HEK293T (cell line): ENCODE measurements at regions not wholly inside any gene's neighbourhood (a gene's known extent, or its start where the extent isn't known, plus 50 kb on each side); places are given as distances from the start of the nearest gene placed in this dataset.

ENCODE experiments used
- CTCF ChIA-PET: fragments of 350-600 bp; formaldehyde crosslinking; extraction: SDS; loops from one replicate; lab custom pipeline; 2021; ENCODE audit warnings: antibody characterized with exemption, inconsistent platforms; lab: Yijun Ruan, JAX
- POLR2A ChIA-PET: fragments of 350-600 bp; formaldehyde crosslinking; extraction: SDS; loops from one replicate; lab custom pipeline; 2020; ENCODE audit warnings: antibody characterized with exemption, inconsistent platforms; lab: Yijun Ruan, JAX
- DNase-seq: peaks from one replicate; pipeline ENCODE4 v3.0.0; 2012; ENCODE audit warnings: mixed read lengths; ENCODE audit errors: extremely low spot score
- ARNT ChIP-seq: fragments of 450-650 bp; IDR thresholded peaks from 2 replicates; pipeline ENCODE4 v1.6.1; 2017; ENCODE audit warnings: mild to moderate bottlenecking
- BHLHE40 ChIP-seq: fragments of 450-650 bp; IDR thresholded peaks from 2 replicates; pipeline ENCODE4 v1.6.1; 2016; ENCODE audit warnings: mild to moderate bottlenecking, moderate library complexity, borderline replicate concordance
- CTBP1 ChIP-seq: fragments of 450-650 bp; IDR thresholded peaks from 2 replicates; pipeline ENCODE4 v1.6.1; 2016; ENCODE audit warnings: borderline replicate concordance
- ELF4 ChIP-seq: fragments of 450-650 bp; IDR thresholded peaks from 2 replicates; pipeline ENCODE4 v1.6.1; 2017; ENCODE audit warnings: antibody characterized with exemption
- FOXA1 ChIP-seq: fragments of 450-650 bp; IDR thresholded peaks from 2 replicates; pipeline ENCODE4 v1.6.1; 2016; ENCODE audit warnings: mild to moderate bottlenecking
- FOXK2 ChIP-seq: fragments of 450-650 bp; IDR thresholded peaks from 2 replicates; pipeline ENCODE4 v1.6.1; 2016; ENCODE audit warnings: mild to moderate bottlenecking
- FOXM1 ChIP-seq: fragments of 450-650 bp; IDR thresholded peaks from 2 replicates; pipeline ENCODE4 v1.6.1; 2017; ENCODE audit warnings: mild to moderate bottlenecking, borderline replicate concordance
- HDGF ChIP-seq: fragments of 450-650 bp; IDR thresholded peaks from 2 replicates; pipeline ENCODE4 v1.6.1; 2017; ENCODE audit warnings: antibody characterized with exemption, borderline replicate concordance
- L3MBTL2 ChIP-seq: fragments of 450-650 bp; conservative IDR thresholded peaks from 2 replicates; pipeline ENCODE4 v1.6.1; 2016; ENCODE audit warnings: mild to moderate bottlenecking
- LEF1 ChIP-seq: fragments of 450-650 bp; IDR thresholded peaks from 2 replicates; pipeline ENCODE4 v1.6.1; 2017; ENCODE audit warnings: mild to moderate bottlenecking, borderline replicate concordance
- NFRKB ChIP-seq: fragments of 450-650 bp; IDR thresholded peaks from 2 replicates; pipeline ENCODE4 v1.6.1; 2016; ENCODE audit warnings: mild to moderate bottlenecking, moderate library complexity
- PKNOX1 ChIP-seq: fragments of 450-650 bp; IDR thresholded peaks from 2 replicates; pipeline ENCODE4 v1.6.1; 2016
- SP1 ChIP-seq: fragments of 450-650 bp; IDR thresholded peaks from 2 replicates; pipeline ENCODE4 v1.6.1; 2017
- SUZ12 ChIP-seq: fragments of 450-650 bp; IDR thresholded peaks from 2 replicates; pipeline ENCODE4 v1.6.1; 2016; ENCODE audit warnings: mild to moderate bottlenecking
- TARDBP ChIP-seq: fragments of 450-650 bp; IDR thresholded peaks from 2 replicates; pipeline ENCODE4 v1.6.1; 2016
- ZNF384 ChIP-seq: fragments of 450-650 bp; IDR thresholded peaks from 2 replicates; pipeline ENCODE4 v1.6.1; 2016

- TF ChIP-seq LEF1: no peak
- no peak for TF ChIP-seq ELF4
- TF ChIP-seq NFRKB: no peak
- no peak for TF ChIP-seq FOXM1
- no peak for TF ChIP-seq CTBP1
- no peak for TF ChIP-seq FOXK2
- no peak for TF ChIP-seq ARNT
- TF ChIP-seq SUZ12: no peak
- TF ChIP-seq SP1: no peak
- no peak for TF ChIP-seq ZNF384
- no peak for TF ChIP-seq FOXA1
- no peak for TF ChIP-seq PKNOX1
- TF ChIP-seq HDGF: no peak
- no peak for TF ChIP-seq L3MBTL2
- DNase-seq: no peak
- POLR2A ChIA-PET: no interaction called here
- CTCF ChIA-PET: no interaction called here
These were observed 323.0 kb upstream of the CPXCR1 start for GRCh38 chrX:88424071-88424470.

DNA sequence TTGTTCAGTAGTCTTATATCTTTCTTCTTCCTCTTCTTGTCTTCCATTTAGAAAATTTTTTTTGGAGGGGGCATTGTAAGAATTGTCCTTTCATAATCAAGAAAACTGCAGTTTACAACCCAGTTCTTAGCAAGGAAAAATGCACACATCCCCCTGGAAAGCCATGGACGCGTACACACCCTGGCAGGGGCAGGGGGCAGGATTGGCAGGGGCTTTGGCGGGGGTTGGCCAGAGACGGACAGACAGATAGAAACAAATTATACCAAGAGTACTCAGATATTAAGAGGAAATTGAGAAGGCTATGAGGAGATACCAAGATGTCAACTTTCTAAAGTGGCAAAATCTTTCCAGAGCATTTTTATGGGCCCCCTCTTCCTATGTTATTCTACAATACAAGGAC lies 322.5 kb upstream of the CPXCR1 start:
- no peak for DNase-seq
- TF ChIP-seq CTBP1 (no peak), ARNT (no peak)
- ChIA-PET POLR2A (no interaction called here), CTCF (no interaction called here)

GRCh38 chrX:88425739-88426138 lies 321.3 kb upstream of the CPXCR1 start:
- no peak for DNase-seq
- POLR2A ChIA-PET: no interaction called here
- CTCF ChIA-PET: no interaction called here
- TF ChIP-seq CTBP1 (no peak), PKNOX1 (no peak), TARDBP (no peak), FOXK2 (no peak), L3MBTL2 (no peak), FOXM1 (no peak), SUZ12 (no peak), ZNF384 (no peak)

GRCh38 chrX:88437563-88437962 lies 309.5 kb upstream of the CPXCR1 start:
- TF ChIP-seq PKNOX1 (no peak), TARDBP (no peak), LEF1 (no peak), SUZ12 (no peak), FOXK2 (no peak), ELF4 (no peak), FOXM1 (no peak), ZNF384 (no peak), HDGF (no peak)
- CTCF ChIA-PET: no interaction called here
- POLR2A ChIA-PET: no interaction called here
- DNase-seq: no peak

- POLR2A ChIA-PET: no interaction called here
- TF ChIP-seq SP1: no peak
- TF ChIP-seq ELF4: no peak
- TF ChIP-seq PKNOX1: no peak
- TF ChIP-seq HDGF: no peak
- CTCF ChIA-PET: no interaction called here
- DNase-seq: no peak
These were observed 308.8 kb upstream of the CPXCR1 start for GRCh38 chrX:88438209-88438608.

DNA sequence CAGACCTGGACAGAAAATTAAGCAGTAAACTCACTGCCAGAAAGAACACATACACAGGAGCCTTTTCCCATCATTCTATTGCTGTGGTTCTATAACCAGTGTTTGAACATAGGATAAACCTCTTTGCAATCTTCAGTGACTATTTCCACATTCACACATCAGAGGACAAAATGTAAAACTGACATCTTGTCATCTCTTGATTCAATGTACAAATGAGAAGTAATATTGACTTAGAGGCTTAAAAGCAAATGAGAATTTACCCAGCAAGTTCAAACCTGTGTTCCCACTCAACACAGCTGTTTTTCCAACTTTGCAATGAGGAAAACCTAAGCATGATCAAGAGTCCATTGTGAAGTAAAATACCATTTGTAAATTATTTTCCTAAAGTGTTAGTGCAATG lies 307.1 kb upstream of the CPXCR1 start:
- TF ChIP-seq FOXK2: no peak
- no peak for TF ChIP-seq NFRKB
- TF ChIP-seq ARNT: no peak
- TF ChIP-seq PKNOX1: no peak
- no peak for TF ChIP-seq SUZ12
- no peak for TF ChIP-seq FOXA1
- no peak for TF ChIP-seq L3MBTL2
- no peak for TF ChIP-seq ZNF384
- TF ChIP-seq LEF1: no peak
- no peak for TF ChIP-seq ELF4
- no peak for TF ChIP-seq HDGF
- TF ChIP-seq SP1: no peak
- TF ChIP-seq BHLHE40: no peak
- TF ChIP-seq FOXM1: no peak
- CTCF ChIA-PET: no interaction called here
- POLR2A ChIA-PET: no interaction called here

More for the DNA sequence above, 307.1 kb upstream of the CPXCR1 start:
- DNase-seq: no peak
